ENCODE measurements at regions not wholly inside any gene's neighbourhood (a gene's known extent, or its start where the extent isn't known, plus 50 kb on each side); places are given as distances from the start of the nearest gene placed in this dataset.
A peak's percentile ranks its signal among the peaks of the same experiment; 100 is the strongest.

DNA sequence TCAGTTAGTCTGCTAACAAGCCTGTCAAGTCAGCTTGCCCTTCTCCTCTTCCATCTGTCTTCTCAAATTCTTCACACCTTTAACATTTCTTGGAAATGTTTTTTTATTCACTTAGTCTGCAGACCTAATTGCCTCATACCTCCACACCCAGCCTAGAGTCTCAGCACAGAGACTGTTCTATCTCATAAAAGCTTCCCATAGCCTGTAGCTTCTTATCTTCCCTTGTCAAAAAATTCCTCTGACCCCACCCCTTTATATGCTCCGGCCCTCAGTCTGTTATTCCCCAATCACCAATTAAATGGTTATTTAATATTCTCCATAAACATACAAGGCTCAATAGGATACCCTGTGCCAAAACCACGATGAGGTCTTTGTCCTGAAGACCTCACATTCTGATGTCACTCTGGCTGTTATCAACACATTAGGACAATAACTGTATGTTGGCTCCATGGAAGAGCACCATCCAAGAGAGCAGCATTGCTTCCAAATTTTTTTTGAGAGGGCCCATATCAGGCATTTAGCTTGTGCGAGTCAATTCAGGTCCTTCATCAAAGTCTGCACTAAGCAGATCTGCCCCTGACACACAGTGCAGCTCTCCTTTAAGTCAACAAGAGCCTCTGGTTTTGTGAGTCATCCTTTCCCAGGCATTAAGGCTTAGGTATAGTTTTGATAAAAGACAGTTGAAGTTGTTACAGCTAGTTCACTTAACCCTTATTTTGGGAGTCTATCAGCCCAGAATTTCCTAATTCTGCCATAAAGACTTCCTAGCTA is 83.2 kb upstream of the TBX18 start (continued):
- TF ChIP-seq, protein P1, sequence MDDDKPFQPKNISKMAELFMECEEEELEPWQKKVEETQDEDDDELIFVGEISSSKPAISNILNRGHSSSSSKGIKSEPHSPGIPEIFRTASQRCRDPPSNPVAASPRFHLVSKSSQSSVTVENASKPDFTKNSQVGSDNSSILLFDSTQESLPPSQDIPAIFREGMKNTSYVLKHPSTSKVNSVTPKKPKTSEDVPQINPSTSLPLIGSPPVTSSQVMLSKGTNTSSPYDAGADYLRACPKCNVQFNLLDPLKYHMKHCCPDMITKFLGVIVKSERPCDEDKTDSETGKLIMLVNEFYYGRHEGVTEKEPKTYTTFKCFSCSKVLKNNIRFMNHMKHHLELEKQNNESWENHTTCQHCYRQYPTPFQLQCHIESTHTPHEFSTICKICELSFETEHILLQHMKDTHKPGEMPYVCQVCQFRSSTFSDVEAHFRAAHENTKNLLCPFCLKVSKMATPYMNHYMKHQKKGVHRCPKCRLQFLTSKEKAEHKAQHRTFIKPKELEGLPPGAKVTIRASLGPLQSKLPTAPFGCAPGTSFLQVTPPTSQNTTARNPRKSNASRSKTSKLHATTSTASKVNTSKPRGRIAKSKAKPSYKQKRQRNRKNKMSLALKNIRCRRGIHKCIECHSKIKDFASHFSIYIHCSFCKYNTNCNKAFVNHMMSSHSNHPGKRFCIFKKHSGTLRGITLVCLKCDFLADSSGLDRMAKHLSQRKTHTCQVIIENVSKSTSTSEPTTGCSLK (tag by site-specific recombination; IDR thresholded peaks at IDR 0.05), result no peak
- TF ChIP-seq ZNF16 (tag by site-specific recombination; IDR thresholded peaks at IDR 0.05; ENCODE audit: low read depth) (no peak), SETDB1 (IDR thresholded peaks at IDR 0.05; ENCODE audit: insufficient read length, low read length) (no peak)
- TF ChIP-seq, protein P2, sequence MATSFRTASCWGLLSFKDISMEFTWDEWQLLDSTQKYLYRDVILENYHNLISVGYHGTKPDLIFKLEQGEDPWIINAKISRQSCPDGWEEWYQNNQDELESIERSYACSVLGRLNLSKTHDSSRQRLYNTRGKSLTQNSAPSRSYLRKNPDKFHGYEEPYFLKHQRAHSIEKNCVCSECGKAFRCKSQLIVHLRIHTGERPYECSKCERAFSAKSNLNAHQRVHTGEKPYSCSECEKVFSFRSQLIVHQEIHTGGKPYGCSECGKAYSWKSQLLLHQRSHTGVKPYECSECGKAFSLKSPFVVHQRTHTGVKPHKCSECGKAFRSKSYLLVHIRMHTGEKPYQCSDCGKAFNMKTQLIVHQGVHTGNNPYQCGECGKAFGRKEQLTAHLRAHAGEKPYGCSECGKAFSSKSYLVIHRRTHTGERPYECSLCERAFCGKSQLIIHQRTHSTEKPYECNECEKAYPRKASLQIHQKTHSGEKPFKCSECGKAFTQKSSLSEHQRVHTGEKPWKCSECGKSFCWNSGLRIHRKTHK (tag by site-specific recombination; IDR thresholded peaks at IDR 0.05), result no peak

DNA sequence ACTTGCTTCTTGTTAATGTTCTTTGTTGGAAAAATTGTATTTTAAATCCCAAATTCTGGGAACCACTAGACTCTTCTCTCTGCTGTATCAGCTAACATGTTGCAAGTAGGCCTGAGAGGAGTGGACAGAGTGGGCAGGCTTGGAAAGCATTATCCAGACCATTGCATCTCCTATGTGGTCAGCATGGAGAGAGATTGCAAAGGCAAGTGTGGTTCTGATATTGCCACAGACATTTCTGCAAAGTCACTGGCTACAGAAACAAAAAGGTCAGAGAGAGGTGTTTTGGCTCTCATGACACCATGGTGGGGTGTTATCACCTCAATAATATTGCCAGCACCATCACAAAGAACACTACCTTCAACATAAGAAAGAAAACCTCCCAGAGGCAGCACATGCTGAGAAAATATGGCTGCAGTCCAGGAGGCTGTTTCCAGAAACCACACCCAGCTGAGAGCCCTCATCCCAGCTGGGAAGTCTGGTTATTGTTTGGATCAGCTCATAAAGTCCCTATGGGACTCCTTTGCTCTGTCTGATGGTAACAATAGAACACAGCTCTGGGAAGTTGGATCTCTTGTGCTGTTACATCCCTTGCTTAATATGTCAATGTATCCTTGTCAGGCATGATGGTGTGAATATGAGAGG is 78.2 kb upstream of the TBX18 start:
- Histone ChIP-seq H3K4me1 (ENCODE audit: control insufficient read depth, insufficient read depth, low read length) (0 out of 2 replicates have a peak, but pooled peaks cover 2% of the 10 kb centered on the region), H3K9me3 (ENCODE audit: control insufficient read depth, insufficient read depth, low read depth, low read length) (no peaks in the 10 kb centered on the region), H3K36me3 (ENCODE audit: control insufficient read depth in 2 of 2, insufficient read depth in 1 of 2, low read length in 2 of 2) (no peaks in the 10 kb centered on the region), H3K4me3 (ENCODE audit: low read depth, low read length) (no peak overlapping the region), H3K27ac (ENCODE audit: extremely low read depth, low read depth, low read length) (no peak overlapping the region)
- TF ChIP-seq ZNF248 (tag by site-specific recombination; IDR thresholded peaks at IDR 0.05) (no peak), ZNF785 (tag by site-specific recombination; IDR thresholded peaks at IDR 0.05) (no peak), ZNF664 (tag by site-specific recombination; IDR thresholded peaks at IDR 0.05) (no peak), SETDB1 (IDR thresholded peaks at IDR 0.05; ENCODE audit: insufficient read length, low read length) (no peak), ZNF394 (tag by site-specific recombination; IDR thresholded peaks at IDR 0.05; ENCODE audit: borderline replicate concordance) (no peak), PRDM1 (tag by site-specific recombination; IDR thresholded peaks at IDR 0.05) (no peak), ZBTB8A (tag by site-specific recombination; IDR thresholded peaks at IDR 0.05) (no peak), HOXA7 (CRISPR knock-in tag; IDR thresholded peaks at IDR 0.05; ENCODE audit: borderline replicate concordance) (no peak), ZIC2 (tag by site-specific recombination; IDR thresholded peaks at IDR 0.05) (peak; percentile 58), ZNF654 (tag by site-specific recombination; IDR thresholded peaks at IDR 0.05; ENCODE audit: low read depth) (no peak), ZNF341 (tag by site-specific recombination; IDR thresholded peaks at IDR 0.05; ENCODE audit: low read depth) (0 out of 2 replicates have a peak, but pooled peaks have one; percentile 37), ZNF23 (tag by site-specific recombination; IDR thresholded peaks at IDR 0.05; ENCODE audit: borderline replicate concordance) (no peak), ZNF174 (tag by site-specific recombination; IDR thresholded peaks at IDR 0.05) (no peak)
- TF ChIP-seq, protein P3, sequence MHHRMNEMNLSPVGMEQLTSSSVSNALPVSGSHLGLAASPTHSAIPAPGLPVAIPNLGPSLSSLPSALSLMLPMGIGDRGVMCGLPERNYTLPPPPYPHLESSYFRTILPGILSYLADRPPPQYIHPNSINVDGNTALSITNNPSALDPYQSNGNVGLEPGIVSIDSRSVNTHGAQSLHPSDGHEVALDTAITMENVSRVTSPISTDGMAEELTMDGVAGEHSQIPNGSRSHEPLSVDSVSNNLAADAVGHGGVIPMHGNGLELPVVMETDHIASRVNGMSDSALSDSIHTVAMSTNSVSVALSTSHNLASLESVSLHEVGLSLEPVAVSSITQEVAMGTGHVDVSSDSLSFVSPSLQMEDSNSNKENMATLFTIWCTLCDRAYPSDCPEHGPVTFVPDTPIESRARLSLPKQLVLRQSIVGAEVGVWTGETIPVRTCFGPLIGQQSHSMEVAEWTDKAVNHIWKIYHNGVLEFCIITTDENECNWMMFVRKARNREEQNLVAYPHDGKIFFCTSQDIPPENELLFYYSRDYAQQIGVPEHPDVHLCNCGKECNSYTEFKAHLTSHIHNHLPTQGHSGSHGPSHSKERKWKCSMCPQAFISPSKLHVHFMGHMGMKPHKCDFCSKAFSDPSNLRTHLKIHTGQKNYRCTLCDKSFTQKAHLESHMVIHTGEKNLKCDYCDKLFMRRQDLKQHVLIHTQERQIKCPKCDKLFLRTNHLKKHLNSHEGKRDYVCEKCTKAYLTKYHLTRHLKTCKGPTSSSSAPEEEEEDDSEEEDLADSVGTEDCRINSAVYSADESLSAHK (tag by site-specific recombination; IDR thresholded peaks at IDR 0.05), result no peak
- TF ChIP-seq, protein P4, sequence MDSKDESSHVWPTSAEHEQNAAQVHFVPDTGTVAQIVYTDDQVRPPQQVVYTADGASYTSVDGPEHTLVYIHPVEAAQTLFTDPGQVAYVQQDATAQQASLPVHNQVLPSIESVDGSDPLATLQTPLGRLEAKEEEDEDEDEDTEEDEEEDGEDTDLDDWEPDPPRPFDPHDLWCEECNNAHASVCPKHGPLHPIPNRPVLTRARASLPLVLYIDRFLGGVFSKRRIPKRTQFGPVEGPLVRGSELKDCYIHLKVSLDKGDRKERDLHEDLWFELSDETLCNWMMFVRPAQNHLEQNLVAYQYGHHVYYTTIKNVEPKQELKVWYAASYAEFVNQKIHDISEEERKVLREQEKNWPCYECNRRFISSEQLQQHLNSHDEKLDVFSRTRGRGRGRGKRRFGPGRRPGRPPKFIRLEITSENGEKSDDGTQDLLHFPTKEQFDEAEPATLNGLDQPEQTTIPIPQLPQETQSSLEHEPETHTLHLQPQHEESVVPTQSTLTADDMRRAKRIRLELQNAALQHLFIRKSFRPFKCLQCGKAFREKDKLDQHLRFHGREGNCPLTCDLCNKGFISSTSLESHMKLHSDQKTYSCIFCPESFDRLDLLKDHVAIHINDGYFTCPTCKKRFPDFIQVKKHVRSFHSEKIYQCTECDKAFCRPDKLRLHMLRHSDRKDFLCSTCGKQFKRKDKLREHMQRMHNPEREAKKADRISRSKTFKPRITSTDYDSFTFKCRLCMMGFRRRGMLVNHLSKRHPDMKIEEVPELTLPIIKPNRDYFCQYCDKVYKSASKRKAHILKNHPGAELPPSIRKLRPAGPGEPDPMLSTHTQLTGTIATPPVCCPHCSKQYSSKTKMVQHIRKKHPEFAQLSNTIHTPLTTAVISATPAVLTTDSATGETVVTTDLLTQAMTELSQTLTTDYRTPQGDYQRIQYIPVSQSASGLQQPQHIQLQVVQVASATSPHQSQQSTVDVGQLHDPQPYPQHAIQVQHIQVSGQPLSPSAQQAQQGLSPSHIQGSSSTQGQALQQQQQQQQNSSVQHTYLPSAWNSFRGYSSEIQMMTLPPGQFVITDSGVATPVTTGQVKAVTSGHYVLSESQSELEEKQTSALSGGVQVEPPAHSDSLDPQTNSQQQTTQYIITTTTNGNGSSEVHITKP (tag by site-specific recombination; IDR thresholded peaks at IDR 0.05), result no peak
- TF ChIP-seq, protein P5, sequence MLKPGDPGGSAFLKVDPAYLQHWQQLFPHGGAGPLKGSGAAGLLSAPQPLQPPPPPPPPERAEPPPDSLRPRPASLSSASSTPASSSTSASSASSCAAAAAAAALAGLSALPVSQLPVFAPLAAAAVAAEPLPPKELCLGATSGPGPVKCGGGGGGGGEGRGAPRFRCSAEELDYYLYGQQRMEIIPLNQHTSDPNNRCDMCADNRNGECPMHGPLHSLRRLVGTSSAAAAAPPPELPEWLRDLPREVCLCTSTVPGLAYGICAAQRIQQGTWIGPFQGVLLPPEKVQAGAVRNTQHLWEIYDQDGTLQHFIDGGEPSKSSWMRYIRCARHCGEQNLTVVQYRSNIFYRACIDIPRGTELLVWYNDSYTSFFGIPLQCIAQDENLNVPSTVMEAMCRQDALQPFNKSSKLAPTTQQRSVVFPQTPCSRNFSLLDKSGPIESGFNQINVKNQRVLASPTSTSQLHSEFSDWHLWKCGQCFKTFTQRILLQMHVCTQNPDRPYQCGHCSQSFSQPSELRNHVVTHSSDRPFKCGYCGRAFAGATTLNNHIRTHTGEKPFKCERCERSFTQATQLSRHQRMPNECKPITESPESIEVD (tag by site-specific recombination; IDR thresholded peaks at IDR 0.05), result no peak
- ChIA-PET POLR2A (no interaction called here), CTCF (interaction anchor here (0.7 to 1.0 kb wide), 2 partner anchors 10 to 18 kb away, joined by 3 read pairs; no protein-coding TSS in a partner anchor)
